HG03066 (cell line): ENCODE measurements at regions not wholly inside any gene's neighbourhood (a gene's known extent, or its start where the extent isn't known, plus 50 kb on each side); places are given as distances from the start of the nearest gene placed in this dataset.
"Not testable (repeated sequence)": the region's sequence is repeated elsewhere in the genome, so short reads cannot be mapped to it uniquely, and the experiment has no call there.

Experiments used
- ATAC-seq: cut with Tn5 transposase; IDR thresholded peaks from one replicate; pipeline ENCODE4 v1.9.1; 2021; ENCODE audit warnings: low read depth; ENCODE audit not compliant: unreplicated experiment

GRCh38 chr18:35864916-35865315 is 107.6 kb upstream of the RMP24 start:
- ATAC-seq: no peak

- no peak for ATAC-seq
Measured at GRCh38 chr18:35868915-35869314, 103.6 kb upstream of the RMP24 start.

- ATAC-seq: no peak
Measured at GRCh38 chr18:35871337-35871736, 101.1 kb upstream of the RMP24 start.

GRCh38 chr18:35875566-35875965 is 96.9 kb upstream of the RMP24 start:
- ATAC-seq: no peak

GRCh38 chr18:35876243-35876642 is 96.2 kb upstream of the RMP24 start:
- no peak for ATAC-seq

GRCh38 chr18:35880788-35881455 is 91.6 kb upstream of the RMP24 start:
- no peak for ATAC-seq

GRCh38 chr18:35888329-35888728 is 84.2 kb upstream of the RMP24 start:
- no peak for ATAC-seq

GRCh38 chr18:35889677-35890076 is 82.8 kb upstream of the RMP24 start:
- no peak for ATAC-seq

GRCh38 chr18:35890323-35890722 is 82.2 kb upstream of the RMP24 start:
- no peak for ATAC-seq

GRCh38 chr18:35892118-35892517 is 80.4 kb upstream of the RMP24 start:
- ATAC-seq: no peak

GRCh38 chr18:35897481-35897880 is 75.0 kb upstream of the RMP24 start:
- ATAC-seq: not testable (repeated sequence)

- ATAC-seq: no peak
Measured at GRCh38 chr18:35904389-35905037, 68.0 kb upstream of the RMP24 start.

GRCh38 chr18:35905436-35905835 is 67.0 kb upstream of the RMP24 start:
- no peak for ATAC-seq

- not testable (repeated sequence) for ATAC-seq
Measured at GRCh38 chr18:35906291-35906690, 66.2 kb upstream of the RMP24 start.

GRCh38 chr18:35910327-35910726 is 62.2 kb upstream of the RMP24 start:
- ATAC-seq: no peak

- ATAC-seq: no peak
Measured at GRCh38 chr18:35912332-35912731, 60.1 kb upstream of the RMP24 start.

- ATAC-seq: no peak
Measured at GRCh38 chr18:35915056-35915455, 57.4 kb upstream of the RMP24 start.

GRCh38 chr18:35917043-35917442 is 55.4 kb upstream of the RMP24 start:
- ATAC-seq: no peak

- ATAC-seq: no peak
Measured at GRCh38 chr18:35918564-35918963, 53.9 kb upstream of the RMP24 start.

- no peak for ATAC-seq
Measured at GRCh38 chr18:35919179-35919578, 53.3 kb upstream of the RMP24 start.

GRCh38 chr18:35920623-35921022 is 51.9 kb upstream of the RMP24 start:
- no peak for ATAC-seq
